ENCODE measurements at regions not wholly inside any gene's neighbourhood (a gene's known extent, or its start where the extent isn't known, plus 50 kb on each side); places are given as distances from the start of the nearest gene placed in this dataset.

DNA sequence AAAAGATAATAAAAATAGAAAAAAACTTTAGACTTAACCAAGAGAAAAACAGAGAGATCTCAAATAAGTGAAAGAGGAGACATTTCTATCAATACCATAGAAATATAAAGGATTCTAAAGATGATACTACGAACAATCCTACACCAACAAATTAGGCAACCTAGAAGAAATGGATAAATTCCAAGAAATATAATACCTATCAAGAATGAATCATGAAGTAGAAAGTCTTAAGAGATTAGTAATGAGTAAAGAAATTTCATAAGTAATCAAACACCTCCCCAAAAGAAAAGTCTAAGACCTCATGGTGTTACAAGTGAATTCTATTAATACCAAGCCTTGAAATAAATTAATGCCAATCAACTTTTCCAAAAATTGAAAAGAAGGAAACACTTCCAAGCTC is 1584.5 kb upstream of the MIR17HG start:
- TF ChIP-seq MYC (IDR thresholded peaks at IDR 0.05; ENCODE audit: borderline replicate concordance, low read length) (no peak), RNF2 (IDR thresholded peaks at IDR 0.05; ENCODE audit: borderline replicate concordance, low read depth) (no peak), GATA3 (IDR thresholded peaks at IDR 0.05; ENCODE audit: borderline replicate concordance) (no peak)
- TF ChIP-seq, protein P1, sequence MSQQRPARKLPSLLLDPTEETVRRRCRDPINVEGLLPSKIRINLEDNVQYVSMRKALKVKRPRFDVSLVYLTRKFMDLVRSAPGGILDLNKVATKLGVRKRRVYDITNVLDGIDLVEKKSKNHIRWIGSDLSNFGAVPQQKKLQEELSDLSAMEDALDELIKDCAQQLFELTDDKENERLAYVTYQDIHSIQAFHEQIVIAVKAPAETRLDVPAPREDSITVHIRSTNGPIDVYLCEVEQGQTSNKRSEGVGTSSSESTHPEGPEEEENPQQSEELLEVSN (IDR thresholded peaks at IDR 0.05; ENCODE audit: borderline replicate concordance, low read depth) = no peak
- TF ChIP-seq, protein P2, sequence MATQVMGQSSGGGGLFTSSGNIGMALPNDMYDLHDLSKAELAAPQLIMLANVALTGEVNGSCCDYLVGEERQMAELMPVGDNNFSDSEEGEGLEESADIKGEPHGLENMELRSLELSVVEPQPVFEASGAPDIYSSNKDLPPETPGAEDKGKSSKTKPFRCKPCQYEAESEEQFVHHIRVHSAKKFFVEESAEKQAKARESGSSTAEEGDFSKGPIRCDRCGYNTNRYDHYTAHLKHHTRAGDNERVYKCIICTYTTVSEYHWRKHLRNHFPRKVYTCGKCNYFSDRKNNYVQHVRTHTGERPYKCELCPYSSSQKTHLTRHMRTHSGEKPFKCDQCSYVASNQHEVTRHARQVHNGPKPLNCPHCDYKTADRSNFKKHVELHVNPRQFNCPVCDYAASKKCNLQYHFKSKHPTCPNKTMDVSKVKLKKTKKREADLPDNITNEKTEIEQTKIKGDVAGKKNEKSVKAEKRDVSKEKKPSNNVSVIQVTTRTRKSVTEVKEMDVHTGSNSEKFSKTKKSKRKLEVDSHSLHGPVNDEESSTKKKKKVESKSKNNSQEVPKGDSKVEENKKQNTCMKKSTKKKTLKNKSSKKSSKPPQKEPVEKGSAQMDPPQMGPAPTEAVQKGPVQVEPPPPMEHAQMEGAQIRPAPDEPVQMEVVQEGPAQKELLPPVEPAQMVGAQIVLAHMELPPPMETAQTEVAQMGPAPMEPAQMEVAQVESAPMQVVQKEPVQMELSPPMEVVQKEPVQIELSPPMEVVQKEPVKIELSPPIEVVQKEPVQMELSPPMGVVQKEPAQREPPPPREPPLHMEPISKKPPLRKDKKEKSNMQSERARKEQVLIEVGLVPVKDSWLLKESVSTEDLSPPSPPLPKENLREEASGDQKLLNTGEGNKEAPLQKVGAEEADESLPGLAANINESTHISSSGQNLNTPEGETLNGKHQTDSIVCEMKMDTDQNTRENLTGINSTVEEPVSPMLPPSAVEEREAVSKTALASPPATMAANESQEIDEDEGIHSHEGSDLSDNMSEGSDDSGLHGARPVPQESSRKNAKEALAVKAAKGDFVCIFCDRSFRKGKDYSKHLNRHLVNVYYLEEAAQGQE (IDR thresholded peaks at IDR 0.05) = no peak
